ENCODE measurements at regions not wholly inside any gene's neighbourhood (a gene's known extent, or its start where the extent isn't known, plus 50 kb on each side); places are given as distances from the start of the nearest gene placed in this dataset.

- no peaks in the 10 kb centered on the region for H3K4me1 ChIP-seq (ENCODE audit: insufficient read depth, low read length, poor library complexity, severe bottlenecking)
- H3K36me3 ChIP-seq (ENCODE audit: insufficient read depth, low read length), result no peaks in the 10 kb centered on the region
- H3K27me3 ChIP-seq (ENCODE audit: insufficient read depth, low read length, poor library complexity, severe bottlenecking), result no peaks in the 10 kb centered on the region
- H3F3A ChIP-seq (ENCODE audit: low read depth), result no peaks in the 10 kb centered on the region
- H4K20me1 ChIP-seq (ENCODE audit: insufficient read depth, low read length, poor library complexity, severe bottlenecking), result no peaks in the 10 kb centered on the region
- no peaks in the 10 kb centered on the region for H3K9me3 ChIP-seq (ENCODE audit: insufficient read depth, low read depth, low read length)
- H3K4me3 ChIP-seq (ENCODE audit: low read length, poor library complexity, severe bottlenecking), result no peak overlapping the region
- no peaks in the 10 kb centered on the region for H3K79me2 ChIP-seq (ENCODE audit: insufficient read depth, low read length)
- H3K4me2 ChIP-seq (ENCODE audit: low read depth, low read length, poor library complexity, severe bottlenecking), result no peak overlapping the region
- no peak overlapping the region for H3K9ac ChIP-seq (ENCODE audit: low read depth, low read length, poor library complexity, severe bottlenecking)
- H2AFZ ChIP-seq (ENCODE audit: low read length), result no peak overlapping the region
- no peaks in the 10 kb centered on the region for H3K9me2 ChIP-seq (replicated peaks; ENCODE audit: low read depth, low read length)
- TF ChIP-seq EZH2phosphoT487 (IDR thresholded peaks at IDR 0.05; ENCODE audit: borderline replicate concordance) (no peak), CTCF (conservative IDR thresholded peaks at IDR 0.05; ENCODE audit: low read length) (no peak)
These were observed 89.6 kb upstream of the MME start for GRCh38 chr3:154990543-154990942.

GRCh38 chr3:154987846-154988245 is 92.3 kb upstream of the MME start:
- H3K27me3 ChIP-seq (ENCODE audit: insufficient read depth, low read length, poor library complexity, severe bottlenecking), result no peaks in the 10 kb centered on the region
- no peaks in the 10 kb centered on the region for H3K9me2 ChIP-seq (replicated peaks; ENCODE audit: low read depth, low read length)
- H3F3A ChIP-seq (ENCODE audit: low read depth), result no peaks in the 10 kb centered on the region
- H2AFZ ChIP-seq (ENCODE audit: low read length), result no peak overlapping the region
- no peaks in the 10 kb centered on the region for H3K4me1 ChIP-seq (ENCODE audit: insufficient read depth, low read length, poor library complexity, severe bottlenecking)
- no peaks in the 10 kb centered on the region for H4K20me1 ChIP-seq (ENCODE audit: insufficient read depth, low read length, poor library complexity, severe bottlenecking)
- H3K9ac ChIP-seq (ENCODE audit: low read depth, low read length, poor library complexity, severe bottlenecking), result no peak overlapping the region
- H3K4me3 ChIP-seq (ENCODE audit: low read length, poor library complexity, severe bottlenecking), result no peak overlapping the region
- no peaks in the 10 kb centered on the region for H3K79me2 ChIP-seq (ENCODE audit: insufficient read depth, low read length)
- no peaks in the 10 kb centered on the region for H3K36me3 ChIP-seq (ENCODE audit: insufficient read depth, low read length)
- H3K4me2 ChIP-seq (ENCODE audit: low read depth, low read length, poor library complexity, severe bottlenecking), result no peak overlapping the region
- H3K9me3 ChIP-seq (ENCODE audit: insufficient read depth, low read depth, low read length), result no peaks in the 10 kb centered on the region
- TF ChIP-seq EZH2phosphoT487 (IDR thresholded peaks at IDR 0.05; ENCODE audit: borderline replicate concordance), result no peak
- TF ChIP-seq CTCF (conservative IDR thresholded peaks at IDR 0.05; ENCODE audit: low read length), result no peak

- no peaks in the 10 kb centered on the region for H3K79me2 ChIP-seq (ENCODE audit: insufficient read depth, low read length)
- H3K4me2 ChIP-seq (ENCODE audit: low read depth, low read length, poor library complexity, severe bottlenecking), result no peak overlapping the region
- no peaks in the 10 kb centered on the region for H3F3A ChIP-seq (ENCODE audit: low read depth)
- H2AFZ ChIP-seq (ENCODE audit: low read length), result no peak overlapping the region
- H3K9me3 ChIP-seq (ENCODE audit: insufficient read depth, low read depth, low read length), result no peaks in the 10 kb centered on the region
- H3K4me1 ChIP-seq (ENCODE audit: insufficient read depth, low read length, poor library complexity, severe bottlenecking), result no peaks in the 10 kb centered on the region
- no peaks in the 10 kb centered on the region for H3K9me2 ChIP-seq (replicated peaks; ENCODE audit: low read depth, low read length)
- no peak overlapping the region for H3K4me3 ChIP-seq (ENCODE audit: low read length, poor library complexity, severe bottlenecking)
- no peak for TF ChIP-seq EZH2phosphoT487 (IDR thresholded peaks at IDR 0.05; ENCODE audit: borderline replicate concordance)
- no peak for TF ChIP-seq CTCF (conservative IDR thresholded peaks at IDR 0.05; ENCODE audit: low read length)
- H4K20me1 ChIP-seq (ENCODE audit: insufficient read depth, low read length, poor library complexity, severe bottlenecking), result no peaks in the 10 kb centered on the region
- no peaks in the 10 kb centered on the region for H3K27me3 ChIP-seq (ENCODE audit: insufficient read depth, low read length, poor library complexity, severe bottlenecking)
- no peaks in the 10 kb centered on the region for H3K36me3 ChIP-seq (ENCODE audit: insufficient read depth, low read length)
- H3K9ac ChIP-seq (ENCODE audit: low read depth, low read length, poor library complexity, severe bottlenecking), result no peak overlapping the region
These were observed 98.5 kb upstream of the MME start for GRCh38 chr3:154981664-154982063.
